ENCODE measurements at regions not wholly inside any gene's neighbourhood (a gene's known extent, or its start where the extent isn't known, plus 50 kb on each side); places are given as distances from the start of the nearest gene placed in this dataset.
"Not testable (repeated sequence)": the region's sequence is repeated elsewhere in the genome, so short reads cannot be mapped to it uniquely, and the experiment has no call there.

- Histone ChIP-seq H3K9me3 (ENCODE audit: control insufficient read depth in 1 of 2, low read length in 2 of 2) (no peaks in the 10 kb centered on the region), H3K4me3 (ENCODE audit: low read depth in 1 of 2, low read length in 2 of 2) (no peak overlapping the region), H3K4me1 (ENCODE audit: control insufficient read depth in 1 of 2, insufficient read depth in 2 of 2, low read length in 2 of 2) (no peaks in the 10 kb centered on the region), H3K36me3 (ENCODE audit: control insufficient read depth in 1 of 2, insufficient read depth in 2 of 2, low read length in 2 of 2) (no peaks in the 10 kb centered on the region), H3K27ac (ENCODE audit: low read length) (no peak overlapping the region), H3K27me3 (ENCODE audit: low read depth, low read length) (no peaks in the 10 kb centered on the region)
Observed at GRCh38 chr5:165035520-165035919, 1530.1 kb downstream of the MAT2B start.

- H3K4me3 ChIP-seq (ENCODE audit: low read depth in 1 of 2, low read length in 2 of 2): no peak overlapping the region
- H3K4me1 ChIP-seq (ENCODE audit: control insufficient read depth in 1 of 2, insufficient read depth in 2 of 2, low read length in 2 of 2): no peaks in the 10 kb centered on the region
- no peak overlapping the region for H3K27ac ChIP-seq (ENCODE audit: low read length)
- no peaks in the 10 kb centered on the region for H3K27me3 ChIP-seq (ENCODE audit: low read depth, low read length)
- H3K9me3 ChIP-seq (ENCODE audit: control insufficient read depth in 1 of 2, low read length in 2 of 2): no peaks in the 10 kb centered on the region
- H3K36me3 ChIP-seq (ENCODE audit: control insufficient read depth in 1 of 2, insufficient read depth in 2 of 2, low read length in 2 of 2): no peaks in the 10 kb centered on the region
Observed at GRCh38 chr5:165039748-165040147, 1534.3 kb downstream of the MAT2B start.

GRCh38 chr5:165045941-165046340 lies 1540.5 kb downstream of the MAT2B start:
- not testable (repeated sequence) for H3K4me1 ChIP-seq (ENCODE audit: control insufficient read depth in 1 of 2, insufficient read depth in 2 of 2, low read length in 2 of 2); H3K27ac ChIP-seq (ENCODE audit: low read length); H3K36me3 ChIP-seq (ENCODE audit: control insufficient read depth in 1 of 2, insufficient read depth in 2 of 2, low read length in 2 of 2); H3K4me3 ChIP-seq (ENCODE audit: low read depth in 1 of 2, low read length in 2 of 2); H3K9me3 ChIP-seq (ENCODE audit: control insufficient read depth in 1 of 2, low read length in 2 of 2); H3K27me3 ChIP-seq (ENCODE audit: low read depth, low read length)

- Histone ChIP-seq H3K27ac (ENCODE audit: low read length) (no peak overlapping the region), H3K9me3 (ENCODE audit: control insufficient read depth in 1 of 2, low read length in 2 of 2) (no peaks in the 10 kb centered on the region), H3K27me3 (ENCODE audit: low read depth, low read length) (no peaks in the 10 kb centered on the region), H3K4me3 (ENCODE audit: low read depth in 1 of 2, low read length in 2 of 2) (no peak overlapping the region), H3K36me3 (ENCODE audit: control insufficient read depth in 1 of 2, insufficient read depth in 2 of 2, low read length in 2 of 2) (no peaks in the 10 kb centered on the region), H3K4me1 (ENCODE audit: control insufficient read depth in 1 of 2, insufficient read depth in 2 of 2, low read length in 2 of 2) (no peaks in the 10 kb centered on the region)
Observed at GRCh38 chr5:165055476-165055875, 1550.1 kb downstream of the MAT2B start.

GRCh38 chr5:165057145-165057544 lies 1551.7 kb downstream of the MAT2B start:
- Histone ChIP-seq H3K9me3 (ENCODE audit: control insufficient read depth in 1 of 2, low read length in 2 of 2) (no peaks in the 10 kb centered on the region), H3K4me3 (ENCODE audit: low read depth in 1 of 2, low read length in 2 of 2) (no peak overlapping the region), H3K4me1 (ENCODE audit: control insufficient read depth in 1 of 2, insufficient read depth in 2 of 2, low read length in 2 of 2) (no peaks in the 10 kb centered on the region), H3K27me3 (ENCODE audit: low read depth, low read length) (no peaks in the 10 kb centered on the region), H3K27ac (ENCODE audit: low read length) (no peak overlapping the region), H3K36me3 (ENCODE audit: control insufficient read depth in 1 of 2, insufficient read depth in 2 of 2, low read length in 2 of 2) (no peaks in the 10 kb centered on the region)

DNA sequence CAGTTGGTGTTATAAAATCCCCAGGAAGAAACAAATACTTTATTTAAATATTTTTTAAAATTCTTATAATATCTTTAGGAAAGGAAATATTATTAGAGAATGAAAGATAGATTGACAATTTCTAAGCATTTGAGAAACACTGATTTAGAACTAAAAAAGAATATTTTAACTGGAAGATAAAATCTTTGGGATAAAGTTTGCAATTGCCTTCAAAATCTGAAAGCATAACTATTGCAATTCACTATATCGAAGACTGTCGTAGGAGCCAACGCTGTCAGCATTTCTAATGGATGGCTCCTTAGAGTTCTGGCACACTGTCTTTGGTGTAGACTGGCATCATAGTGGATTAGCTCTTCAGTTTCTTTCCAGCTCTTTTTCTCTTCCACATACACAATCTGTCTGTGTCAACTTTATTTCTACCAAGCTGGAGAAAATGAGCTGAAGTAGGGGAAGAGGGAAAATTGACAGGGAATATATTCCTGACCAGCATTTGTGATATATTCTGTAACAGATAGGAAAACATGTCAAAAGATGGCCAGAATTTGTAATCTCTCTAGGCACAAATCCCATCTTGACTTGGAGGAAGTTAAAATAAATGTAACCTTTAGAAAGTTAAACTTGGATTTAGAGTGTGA lies 1561.4 kb downstream of the MAT2B start:
- Histone ChIP-seq H3K27ac (ENCODE audit: low read length) (no peak overlapping the region), H3K9me3 (ENCODE audit: control insufficient read depth in 1 of 2, low read length in 2 of 2) (no peaks in the 10 kb centered on the region), H3K4me3 (ENCODE audit: low read depth in 1 of 2, low read length in 2 of 2) (no peak overlapping the region), H3K4me1 (ENCODE audit: control insufficient read depth in 1 of 2, insufficient read depth in 2 of 2, low read length in 2 of 2) (no peaks in the 10 kb centered on the region), H3K36me3 (ENCODE audit: control insufficient read depth in 1 of 2, insufficient read depth in 2 of 2, low read length in 2 of 2) (no peaks in the 10 kb centered on the region), H3K27me3 (ENCODE audit: low read depth, low read length) (no peaks in the 10 kb centered on the region)

GRCh38 chr5:165076686-165077085 lies 1571.3 kb downstream of the MAT2B start:
- Histone ChIP-seq H3K4me3 (ENCODE audit: low read depth in 1 of 2, low read length in 2 of 2) (no peak overlapping the region), H3K27me3 (ENCODE audit: low read depth, low read length) (no peaks in the 10 kb centered on the region), H3K4me1 (ENCODE audit: control insufficient read depth in 1 of 2, insufficient read depth in 2 of 2, low read length in 2 of 2) (no peaks in the 10 kb centered on the region), H3K27ac (ENCODE audit: low read length) (no peak overlapping the region), H3K36me3 (ENCODE audit: control insufficient read depth in 1 of 2, insufficient read depth in 2 of 2, low read length in 2 of 2) (no peaks in the 10 kb centered on the region), H3K9me3 (ENCODE audit: control insufficient read depth in 1 of 2, low read length in 2 of 2) (no peaks in the 10 kb centered on the region)

DNA sequence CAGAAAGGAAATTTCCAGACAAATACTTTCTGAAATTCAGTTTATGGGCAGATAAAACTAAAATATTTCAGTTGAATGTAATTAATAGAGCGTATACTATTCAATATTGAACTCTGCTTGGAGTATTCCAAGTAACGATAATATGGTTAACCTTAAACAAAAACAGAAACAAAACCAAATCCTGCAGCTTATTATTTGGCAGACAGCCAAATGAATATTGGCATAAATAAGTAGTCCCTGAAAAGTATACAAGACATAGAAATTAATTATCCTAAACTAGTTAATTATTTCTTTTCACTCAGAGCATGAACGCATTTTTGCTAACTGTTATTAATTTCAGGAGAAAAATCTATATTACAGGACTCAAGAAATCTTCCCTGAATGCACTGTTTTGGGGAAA lies 1574.0 kb downstream of the MAT2B start:
- no peaks in the 10 kb centered on the region for H3K36me3 ChIP-seq (ENCODE audit: control insufficient read depth in 1 of 2, insufficient read depth in 2 of 2, low read length in 2 of 2)
- no peak overlapping the region for H3K4me3 ChIP-seq (ENCODE audit: low read depth in 1 of 2, low read length in 2 of 2)
- no peaks in the 10 kb centered on the region for H3K4me1 ChIP-seq (ENCODE audit: control insufficient read depth in 1 of 2, insufficient read depth in 2 of 2, low read length in 2 of 2)
- no peak overlapping the region for H3K27ac ChIP-seq (ENCODE audit: low read length)
- H3K27me3 ChIP-seq (ENCODE audit: low read depth, low read length): no peaks in the 10 kb centered on the region
- no peaks in the 10 kb centered on the region for H3K9me3 ChIP-seq (ENCODE audit: control insufficient read depth in 1 of 2, low read length in 2 of 2)

DNA sequence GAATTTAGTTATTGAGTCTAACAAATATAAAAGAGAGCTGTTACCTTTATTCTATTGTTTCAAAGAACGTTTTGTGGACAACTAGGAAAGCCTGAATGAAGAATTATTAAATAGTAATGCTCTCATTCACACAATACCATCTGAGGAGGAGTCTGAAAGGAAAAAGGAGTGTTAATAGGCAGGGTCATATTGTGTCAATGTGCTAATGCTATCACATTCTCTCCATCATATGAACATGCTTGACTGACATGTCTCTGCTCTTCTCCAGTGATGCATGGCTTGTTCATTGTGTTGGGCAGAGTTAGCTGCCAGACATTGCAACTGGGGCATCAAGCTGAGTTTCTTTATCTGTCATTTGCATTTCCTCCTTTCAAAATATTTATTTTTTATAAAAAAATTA lies 1578.0 kb downstream of the MAT2B start:
- Histone ChIP-seq H3K9me3 (ENCODE audit: control insufficient read depth in 1 of 2, low read length in 2 of 2) (no peaks in the 10 kb centered on the region), H3K4me3 (ENCODE audit: low read depth in 1 of 2, low read length in 2 of 2) (no peak overlapping the region), H3K36me3 (ENCODE audit: control insufficient read depth in 1 of 2, insufficient read depth in 2 of 2, low read length in 2 of 2) (no peaks in the 10 kb centered on the region), H3K4me1 (ENCODE audit: control insufficient read depth in 1 of 2, insufficient read depth in 2 of 2, low read length in 2 of 2) (no peaks in the 10 kb centered on the region), H3K27ac (ENCODE audit: low read length) (no peak overlapping the region), H3K27me3 (ENCODE audit: low read depth, low read length) (no peaks in the 10 kb centered on the region)

- Histone ChIP-seq H3K27ac (ENCODE audit: low read length) (no peak overlapping the region), H3K27me3 (ENCODE audit: low read depth, low read length) (no peaks in the 10 kb centered on the region), H3K36me3 (ENCODE audit: control insufficient read depth in 1 of 2, insufficient read depth in 2 of 2, low read length in 2 of 2) (no peaks in the 10 kb centered on the region), H3K9me3 (ENCODE audit: control insufficient read depth in 1 of 2, low read length in 2 of 2) (no peaks in the 10 kb centered on the region), H3K4me3 (ENCODE audit: low read depth in 1 of 2, low read length in 2 of 2) (no peak overlapping the region), H3K4me1 (ENCODE audit: control insufficient read depth in 1 of 2, insufficient read depth in 2 of 2, low read length in 2 of 2) (no peaks in the 10 kb centered on the region)
Observed at GRCh38 chr5:165086465-165086864, 1581.0 kb downstream of the MAT2B start.

- H3K27me3 ChIP-seq (ENCODE audit: low read depth, low read length): no peaks in the 10 kb centered on the region
- H3K4me1 ChIP-seq (ENCODE audit: control insufficient read depth in 1 of 2, insufficient read depth in 2 of 2, low read length in 2 of 2): no peaks in the 10 kb centered on the region
- H3K9me3 ChIP-seq (ENCODE audit: control insufficient read depth in 1 of 2, low read length in 2 of 2): no peaks in the 10 kb centered on the region
- H3K36me3 ChIP-seq (ENCODE audit: control insufficient read depth in 1 of 2, insufficient read depth in 2 of 2, low read length in 2 of 2): no peaks in the 10 kb centered on the region
- H3K27ac ChIP-seq (ENCODE audit: low read length): no peak overlapping the region
- H3K4me3 ChIP-seq (ENCODE audit: low read depth in 1 of 2, low read length in 2 of 2): no peak overlapping the region
Observed at GRCh38 chr5:165094782-165095181, 1589.4 kb downstream of the MAT2B start.

DNA sequence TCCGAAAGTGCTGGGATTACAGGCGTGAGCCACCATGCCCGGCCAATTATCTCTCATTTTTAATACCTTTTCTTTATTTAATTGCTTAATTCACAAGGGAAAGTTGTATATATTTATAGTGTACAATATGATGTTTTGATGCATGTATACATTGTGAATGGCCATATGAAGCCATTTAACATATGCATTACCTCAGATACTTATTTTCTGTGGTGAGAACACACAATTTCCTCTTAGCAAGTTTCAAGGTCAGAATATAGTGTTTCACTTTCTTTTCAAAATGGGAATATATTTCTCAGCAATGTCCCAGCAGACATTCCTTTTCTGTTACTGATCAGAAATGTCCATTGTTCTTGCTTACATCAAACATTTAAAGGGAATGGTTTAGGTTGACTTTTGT lies 1596.3 kb downstream of the MAT2B start:
- H3K36me3 ChIP-seq (ENCODE audit: control insufficient read depth in 1 of 2, insufficient read depth in 2 of 2, low read length in 2 of 2): no peaks in the 10 kb centered on the region
- no peaks in the 10 kb centered on the region for H3K27me3 ChIP-seq (ENCODE audit: low read depth, low read length)
- no peaks in the 10 kb centered on the region for H3K9me3 ChIP-seq (ENCODE audit: control insufficient read depth in 1 of 2, low read length in 2 of 2)
- H3K27ac ChIP-seq (ENCODE audit: low read length): no peak overlapping the region
- H3K4me1 ChIP-seq (ENCODE audit: control insufficient read depth in 1 of 2, insufficient read depth in 2 of 2, low read length in 2 of 2): no peaks in the 10 kb centered on the region
- H3K4me3 ChIP-seq (ENCODE audit: low read depth in 1 of 2, low read length in 2 of 2): no peak overlapping the region

Measured in muscle layer of duodenum (tissue), 2 donors.